GM13976 (cell line): ENCODE measurements at regions not wholly inside any gene's neighbourhood (a gene's known extent, or its start where the extent isn't known, plus 50 kb on each side); places are given as distances from the start of the nearest gene placed in this dataset.

Experiments used
- DNase-seq: peaks from one replicate; pipeline ENCODE4 v3.0.0; 2012; ENCODE audit warnings: low spot score
- in situ Hi-C: fragments of 300-500 bp; cut with MboI; formaldehyde crosslinking; loops from one replicate; pipeline ENCODE4 v1.12.0; 2022; ENCODE audit warnings: low sequenced_read_pairs, mixed read lengths, inconsistent platforms; ENCODE audit not compliant: unreplicated experiment
- TF ChIP-seq, protein P1 (sequence below): IDR thresholded peaks from 2 replicates; pipeline ENCODE4 v1.5.1; 2012; ENCODE audit warnings: borderline replicate concordance, mild to moderate bottlenecking; ENCODE audit not compliant: insufficient read depth; ENCODE audit errors: extremely low read depth, missing control alignments, control extremely low read depth

GRCh38 chr6:93784794-93785693, 365.7 kb upstream of the EPHA7 start:
- TF ChIP-seq, protein P1, sequence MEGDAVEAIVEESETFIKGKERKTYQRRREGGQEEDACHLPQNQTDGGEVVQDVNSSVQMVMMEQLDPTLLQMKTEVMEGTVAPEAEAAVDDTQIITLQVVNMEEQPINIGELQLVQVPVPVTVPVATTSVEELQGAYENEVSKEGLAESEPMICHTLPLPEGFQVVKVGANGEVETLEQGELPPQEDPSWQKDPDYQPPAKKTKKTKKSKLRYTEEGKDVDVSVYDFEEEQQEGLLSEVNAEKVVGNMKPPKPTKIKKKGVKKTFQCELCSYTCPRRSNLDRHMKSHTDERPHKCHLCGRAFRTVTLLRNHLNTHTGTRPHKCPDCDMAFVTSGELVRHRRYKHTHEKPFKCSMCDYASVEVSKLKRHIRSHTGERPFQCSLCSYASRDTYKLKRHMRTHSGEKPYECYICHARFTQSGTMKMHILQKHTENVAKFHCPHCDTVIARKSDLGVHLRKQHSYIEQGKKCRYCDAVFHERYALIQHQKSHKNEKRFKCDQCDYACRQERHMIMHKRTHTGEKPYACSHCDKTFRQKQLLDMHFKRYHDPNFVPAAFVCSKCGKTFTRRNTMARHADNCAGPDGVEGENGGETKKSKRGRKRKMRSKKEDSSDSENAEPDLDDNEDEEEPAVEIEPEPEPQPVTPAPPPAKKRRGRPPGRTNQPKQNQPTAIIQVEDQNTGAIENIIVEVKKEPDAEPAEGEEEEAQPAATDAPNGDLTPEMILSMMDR, result no peak
- DNase-seq, result no peak
- in situ Hi-C loops, result no loop called here

GRCh38 chr6:93779086-93779841, 359.9 kb upstream of the EPHA7 start:
- DNase-seq, result no peak
- in situ Hi-C loops, result no loop called here
- TF ChIP-seq, protein P1, result no peak

DNA sequence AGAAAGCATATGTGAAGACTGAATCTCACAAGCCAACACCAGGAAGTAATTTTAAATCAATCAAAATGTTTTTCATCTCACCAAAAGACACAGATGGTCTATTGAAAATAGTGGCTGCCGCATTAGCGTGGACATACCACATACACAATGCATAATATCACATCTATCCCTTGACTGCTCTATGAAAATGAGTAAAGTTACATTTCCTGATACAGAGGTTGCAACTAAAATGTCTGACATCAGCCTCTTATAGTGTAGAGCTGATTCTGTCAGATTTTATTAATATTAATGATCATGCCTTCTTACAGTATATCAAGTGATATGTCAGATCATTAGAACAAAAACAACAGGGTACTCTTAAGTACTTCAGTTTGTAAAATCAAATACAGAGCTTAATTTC, 339.8 kb upstream of the EPHA7 start:
- in situ Hi-C loops, result no loop called here
- TF ChIP-seq, protein P1, result no peak
- DNase-seq, result no peak

GRCh38 chr6:93751969-93752368, 332.6 kb upstream of the EPHA7 start:
- DNase-seq, result no peak
- TF ChIP-seq, protein P1, result no peak
- in situ Hi-C loops, result no loop called here

- TF ChIP-seq, protein P1, result no peak
Observed at GRCh38 chr6:93749930-93750329, 330.6 kb upstream of the EPHA7 start.

GRCh38 chr6:93749191-93749590, 329.8 kb upstream of the EPHA7 start:
- in situ Hi-C loops, result no loop called here
- no peak for DNase-seq
- TF ChIP-seq, protein P1, result no peak

More at GRCh38 chr6:93749930-93750329, 330.6 kb upstream of the EPHA7 start:
- no peak for DNase-seq
- in situ Hi-C loops, result no loop called here
